WTC11 (cell line): ENCODE measurements at regions not wholly inside any gene's neighbourhood (a gene's known extent, or its start where the extent isn't known, plus 50 kb on each side); places are given as distances from the start of the nearest gene placed in this dataset.
"Not testable (repeated sequence)": the region's sequence is repeated elsewhere in the genome, so short reads cannot be mapped to it uniquely, and the experiment has no call there.

Experiments
- ATAC-seq: fragments of 200-7000 bp; cut with Tn5 transposase; 2 replicates; pipeline ENCODE4 v1.10.0; 2021; ENCODE audit warnings: mild to moderate bottlenecking, moderate library complexity
- CTCF ChIA-PET: fragments of 300-600 bp; sonication (Branson Sonifier 250); formaldehyde crosslinking; loops from one replicate; lab custom pipeline; 2021; ENCODE audit warnings: antibody characterized with exemption; lab: Charles Lee
- POLR2A ChIA-PET: fragments of 350-600 bp; sonication (Branson Sonifier 250); formaldehyde crosslinking; loops from one replicate; lab custom pipeline; 2021; ENCODE audit warnings: antibody characterized with exemption; lab: Charles Lee
- DNase-seq: peaks from one replicate; pipeline ENCODE4 v3.0.0; 2021; ENCODE audit warnings: low spot score
- H3K27ac Mint-ChIP-seq: 2 replicates; pipeline ENCODE4 v1.8.0; 2021; ENCODE audit warnings: mixed read lengths
- H3K27me3 Mint-ChIP-seq: 2 replicates; pipeline ENCODE4 v1.8.0; 2021; ENCODE audit warnings: low read depth, mild to moderate bottlenecking, moderate library complexity, mixed read lengths
- H3K36me3 Mint-ChIP-seq: 2 replicates; pipeline ENCODE4 v1.8.0; 2021; ENCODE audit warnings: mixed read lengths
- H3K4me1 Mint-ChIP-seq: 2 replicates; pipeline ENCODE4 v1.8.0; 2022; ENCODE audit warnings: mixed read lengths
- H3K4me3 Mint-ChIP-seq: 2 replicates; pipeline ENCODE4 v1.8.0; 2021; ENCODE audit warnings: mild to moderate bottlenecking, moderate library complexity, mixed read lengths
- H3K9me3 Mint-ChIP-seq: 2 replicates; pipeline ENCODE4 v1.8.0; 2021; ENCODE audit warnings: mixed read lengths
- AR ChIP-seq: fragments of 250-450 bp; sonication (Bioruptor Pico); IDR thresholded peaks from 2 replicates; pipeline ENCODE4 v1.9.0; 2021; ENCODE audit warnings: mild to moderate bottlenecking
- ATF3 ChIP-seq: sonication (generic); formaldehyde crosslinking; conservative IDR thresholded peaks from 2 replicates; pipeline ENCODE4 v1.8.1; 2022; ENCODE audit warnings: mild to moderate bottlenecking, missing genetic modification reagents
- ELF4 ChIP-seq: sonication (generic); formaldehyde crosslinking; IDR thresholded peaks from 2 replicates; pipeline ENCODE4 v1.8.1; 2022; ENCODE audit warnings: low read depth, mild to moderate bottlenecking, moderate library complexity, missing genetic modification reagents
- ESRRA ChIP-seq: sonication (generic); formaldehyde crosslinking; IDR thresholded peaks from 2 replicates; pipeline ENCODE4 v1.8.1; 2022; ENCODE audit warnings: mild to moderate bottlenecking, missing genetic modification reagents, borderline replicate concordance
- FOXJ3 ChIP-seq: sonication (generic); formaldehyde crosslinking; IDR thresholded peaks from 2 replicates; pipeline ENCODE4 v1.9.0; 2021; ENCODE audit warnings: missing genetic modification reagents, mild to moderate bottlenecking, borderline replicate concordance
- GRHL2 ChIP-seq: fragments of 250-450 bp; sonication (Bioruptor Pico); IDR thresholded peaks from 2 replicates; pipeline ENCODE4 v1.8.0; 2022; ENCODE audit warnings: mild to moderate bottlenecking, moderate library complexity; ENCODE audit not compliant: insufficient replicate concordance, severe bottlenecking
- IRF2 ChIP-seq: sonication (generic); formaldehyde crosslinking; IDR thresholded peaks from 2 replicates; pipeline ENCODE4 v1.8.0; 2022; ENCODE audit warnings: low read depth, missing genetic modification reagents, borderline replicate concordance
- MYBL2 ChIP-seq: sonication (generic); formaldehyde crosslinking; IDR thresholded peaks from 2 replicates; pipeline ENCODE4 v1.8.1; 2023; ENCODE audit warnings: mild to moderate bottlenecking, moderate library complexity, missing genetic modification reagents
- NFATC4 ChIP-seq: fragments of 250-450 bp; sonication (Bioruptor Pico); IDR thresholded peaks from 2 replicates; pipeline ENCODE4 v1.9.0; 2021; ENCODE audit warnings: mild to moderate bottlenecking
- OVOL2 ChIP-seq: fragments of 250-450 bp; sonication (Bioruptor Pico); IDR thresholded peaks from 2 replicates; pipeline ENCODE4 v1.9.0; 2021; ENCODE audit warnings: mild to moderate bottlenecking, borderline replicate concordance
- PRRX2 ChIP-seq: fragments of 250-450 bp; sonication (Bioruptor Pico); IDR thresholded peaks from 2 replicates; pipeline ENCODE4 v1.8.0; 2021; ENCODE audit warnings: mild to moderate bottlenecking
- SMAD3 ChIP-seq: sonication (generic); formaldehyde crosslinking; IDR thresholded peaks from 2 replicates; pipeline ENCODE4 v1.8.0; 2022; ENCODE audit warnings: missing genetic modification reagents, mild to moderate bottlenecking, borderline replicate concordance
- TCF7 ChIP-seq: sonication (generic); formaldehyde crosslinking; IDR thresholded peaks from 2 replicates; pipeline ENCODE4 v1.8.0; 2022; ENCODE audit warnings: mild to moderate bottlenecking, low read depth, missing genetic modification reagents, moderate library complexity
- TEAD4 ChIP-seq: sonication (generic); formaldehyde crosslinking; IDR thresholded peaks from 2 replicates; pipeline ENCODE4 v1.8.0; 2022; ENCODE audit warnings: mild to moderate bottlenecking, missing genetic modification reagents
- ZNF138 ChIP-seq: sonication (generic); formaldehyde crosslinking; conservative IDR thresholded peaks from 2 replicates; pipeline ENCODE4 v1.8.1; 2022; ENCODE audit warnings: mild to moderate bottlenecking, moderate library complexity, missing genetic modification reagents
- TF ChIP-seq, protein P1 (sequence below): sonication (generic); formaldehyde crosslinking; IDR thresholded peaks from 2 replicates; pipeline ENCODE4 v1.8.1; 2023; ENCODE audit warnings: mild to moderate bottlenecking, missing genetic modification reagents
- TF ChIP-seq, protein P2 (sequence below): fragments of 200-600 bp; IDR thresholded peaks from 2 replicates; pipeline ENCODE4 v1.8.0; 2022; ENCODE audit warnings: antibody characterized with exemption
- TF ChIP-seq, protein P3 (sequence below): sonication (generic); formaldehyde crosslinking; IDR thresholded peaks from 2 replicates; pipeline ENCODE4 v1.8.1; 2022; ENCODE audit warnings: missing genetic modification reagents, borderline replicate concordance
- TF ChIP-seq, protein P4 (sequence below): fragments of 250-450 bp; sonication (Bioruptor Pico); IDR thresholded peaks from 2 replicates; pipeline ENCODE4 v1.8.0; 2021; ENCODE audit warnings: mild to moderate bottlenecking

DNA sequence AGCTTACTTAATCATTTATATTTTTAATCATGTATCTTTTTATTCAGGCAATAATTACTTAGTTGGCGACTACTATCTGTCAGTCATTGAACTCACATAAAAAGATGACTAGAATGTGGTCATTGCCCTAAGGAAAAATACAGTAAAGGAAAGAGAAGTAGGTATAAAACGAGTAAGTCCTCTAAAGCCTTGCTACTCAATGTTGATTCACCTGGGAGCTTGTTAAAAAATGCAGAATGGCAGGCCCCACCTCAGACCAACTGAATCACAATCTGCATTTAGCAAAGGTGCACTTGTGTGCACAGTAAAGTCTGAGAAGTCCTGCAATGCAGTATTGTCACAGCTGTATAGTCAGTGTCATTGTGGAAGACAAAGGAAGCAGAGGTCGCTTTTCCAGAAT, 592.4 kb downstream of the CSNK1G3 start (continued):
- no peak for TF ChIP-seq AR

GRCh38 chr5:124103671-124104070, 591.7 kb downstream of the CSNK1G3 start:
- no peaks in the 10 kb centered on the region for H3K9me3 Mint-ChIP-seq
- no peak for ATAC-seq
- no peaks in the 10 kb centered on the region for H3K4me1 Mint-ChIP-seq
- no peaks in the 10 kb centered on the region; the same call in 1 of the 2 replicates for H3K27me3 Mint-ChIP-seq
- H3K36me3 Mint-ChIP-seq, result no peaks in the 10 kb centered on the region
- POLR2A ChIA-PET, result interaction anchor here (0.6 kb wide), 1 partner anchor 108 kb away, joined by 3 read pairs; no protein-coding TSS in a partner anchor
- H3K4me3 Mint-ChIP-seq, result no peak overlapping the region
- TF ChIP-seq, protein P1, sequence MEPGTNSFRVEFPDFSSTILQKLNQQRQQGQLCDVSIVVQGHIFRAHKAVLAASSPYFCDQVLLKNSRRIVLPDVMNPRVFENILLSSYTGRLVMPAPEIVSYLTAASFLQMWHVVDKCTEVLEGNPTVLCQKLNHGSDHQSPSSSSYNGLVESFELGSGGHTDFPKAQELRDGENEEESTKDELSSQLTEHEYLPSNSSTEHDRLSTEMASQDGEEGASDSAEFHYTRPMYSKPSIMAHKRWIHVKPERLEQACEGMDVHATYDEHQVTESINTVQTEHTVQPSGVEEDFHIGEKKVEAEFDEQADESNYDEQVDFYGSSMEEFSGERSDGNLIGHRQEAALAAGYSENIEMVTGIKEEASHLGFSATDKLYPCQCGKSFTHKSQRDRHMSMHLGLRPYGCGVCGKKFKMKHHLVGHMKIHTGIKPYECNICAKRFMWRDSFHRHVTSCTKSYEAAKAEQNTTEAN (CRISPR knock-in tag), result no peak
- TF ChIP-seq IRF2 (CRISPR knock-in tag) (no peak), GRHL2 (CRISPR knock-in tag) (no peak), PRRX2 (no peak), ESRRA (no peak), SMAD3 (no peak), NFATC4 (CRISPR knock-in tag) (no peak), ELF4 (CRISPR knock-in tag) (no peak)
- CTCF ChIA-PET, result no interaction called here
- no peak for DNase-seq
- H3K27ac Mint-ChIP-seq, result no peak overlapping the region

- H3K9me3 Mint-ChIP-seq, CTCF ChIA-PET, DNase-seq, H3K27me3 Mint-ChIP-seq, POLR2A ChIA-PET, ATAC-seq, H3K36me3 Mint-ChIP-seq, H3K4me1 Mint-ChIP-seq, H3K4me3 Mint-ChIP-seq, H3K27ac Mint-ChIP-seq: not testable (repeated sequence)
These were observed 591.1 kb downstream of the CSNK1G3 start for GRCh38 chr5:124103056-124103455.

DNA sequence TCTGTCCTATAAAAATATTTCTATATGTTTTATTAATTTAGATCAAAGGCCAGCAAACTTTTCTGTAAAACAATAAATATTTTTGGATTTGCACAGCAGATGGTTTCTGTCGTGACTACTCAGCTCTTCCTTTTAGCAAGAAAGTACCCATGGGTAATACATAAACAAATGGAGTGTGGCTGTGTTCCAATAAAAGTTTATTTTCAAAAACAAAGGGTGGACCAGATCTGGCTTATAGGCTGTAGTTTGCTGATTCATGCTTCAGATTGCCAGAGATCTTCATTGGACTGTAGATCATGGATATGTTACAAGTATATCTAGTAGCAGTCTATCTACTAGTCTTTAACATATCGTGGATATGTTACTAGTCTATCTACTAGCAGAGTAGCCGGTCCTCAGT, 590.5 kb downstream of the CSNK1G3 start:
- no peaks in the 10 kb centered on the region for H3K36me3 Mint-ChIP-seq
- H3K27ac Mint-ChIP-seq, result no peak overlapping the region
- H3K4me3 Mint-ChIP-seq, result no peak overlapping the region
- no peaks in the 10 kb centered on the region; the same call in 1 of the 2 replicates for H3K27me3 Mint-ChIP-seq
- no peaks in the 10 kb centered on the region for H3K9me3 Mint-ChIP-seq
- ChIA-PET POLR2A (no interaction called here), CTCF (no interaction called here)
- no peak for DNase-seq
- no peak for ATAC-seq
- H3K4me1 Mint-ChIP-seq, result no peaks in the 10 kb centered on the region
- TF ChIP-seq ZNF138 (CRISPR knock-in tag) (no peak), ATF3 (CRISPR knock-in tag) (no peak), OVOL2 (CRISPR knock-in tag) (no peak), FOXJ3 (no peak), TCF7 (CRISPR knock-in tag) (no peak), ESRRA (no peak), AR (no peak), TEAD4 (CRISPR knock-in tag) (no peak), MYBL2 (CRISPR knock-in tag) (no peak)
- TF ChIP-seq, protein P2, sequence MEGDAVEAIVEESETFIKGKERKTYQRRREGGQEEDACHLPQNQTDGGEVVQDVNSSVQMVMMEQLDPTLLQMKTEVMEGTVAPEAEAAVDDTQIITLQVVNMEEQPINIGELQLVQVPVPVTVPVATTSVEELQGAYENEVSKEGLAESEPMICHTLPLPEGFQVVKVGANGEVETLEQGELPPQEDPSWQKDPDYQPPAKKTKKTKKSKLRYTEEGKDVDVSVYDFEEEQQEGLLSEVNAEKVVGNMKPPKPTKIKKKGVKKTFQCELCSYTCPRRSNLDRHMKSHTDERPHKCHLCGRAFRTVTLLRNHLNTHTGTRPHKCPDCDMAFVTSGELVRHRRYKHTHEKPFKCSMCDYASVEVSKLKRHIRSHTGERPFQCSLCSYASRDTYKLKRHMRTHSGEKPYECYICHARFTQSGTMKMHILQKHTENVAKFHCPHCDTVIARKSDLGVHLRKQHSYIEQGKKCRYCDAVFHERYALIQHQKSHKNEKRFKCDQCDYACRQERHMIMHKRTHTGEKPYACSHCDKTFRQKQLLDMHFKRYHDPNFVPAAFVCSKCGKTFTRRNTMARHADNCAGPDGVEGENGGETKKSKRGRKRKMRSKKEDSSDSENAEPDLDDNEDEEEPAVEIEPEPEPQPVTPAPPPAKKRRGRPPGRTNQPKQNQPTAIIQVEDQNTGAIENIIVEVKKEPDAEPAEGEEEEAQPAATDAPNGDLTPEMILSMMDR, result no peak
- TF ChIP-seq, protein P3, sequence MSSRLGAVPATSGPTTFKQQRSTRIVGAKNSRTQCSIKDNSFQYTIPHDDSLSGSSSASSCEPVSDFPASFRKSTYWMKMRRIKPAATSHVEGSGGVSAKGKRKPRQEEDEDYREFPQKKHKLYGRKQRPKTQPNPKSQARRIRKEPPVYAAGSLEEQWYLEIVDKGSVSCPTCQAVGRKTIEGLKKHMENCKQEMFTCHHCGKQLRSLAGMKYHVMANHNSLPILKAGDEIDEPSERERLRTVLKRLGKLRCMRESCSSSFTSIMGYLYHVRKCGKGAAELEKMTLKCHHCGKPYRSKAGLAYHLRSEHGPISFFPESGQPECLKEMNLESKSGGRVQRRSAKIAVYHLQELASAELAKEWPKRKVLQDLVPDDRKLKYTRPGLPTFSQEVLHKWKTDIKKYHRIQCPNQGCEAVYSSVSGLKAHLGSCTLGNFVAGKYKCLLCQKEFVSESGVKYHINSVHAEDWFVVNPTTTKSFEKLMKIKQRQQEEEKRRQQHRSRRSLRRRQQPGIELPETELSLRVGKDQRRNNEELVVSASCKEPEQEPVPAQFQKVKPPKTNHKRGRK (CRISPR knock-in tag), result no peak
- TF ChIP-seq, protein P4, sequence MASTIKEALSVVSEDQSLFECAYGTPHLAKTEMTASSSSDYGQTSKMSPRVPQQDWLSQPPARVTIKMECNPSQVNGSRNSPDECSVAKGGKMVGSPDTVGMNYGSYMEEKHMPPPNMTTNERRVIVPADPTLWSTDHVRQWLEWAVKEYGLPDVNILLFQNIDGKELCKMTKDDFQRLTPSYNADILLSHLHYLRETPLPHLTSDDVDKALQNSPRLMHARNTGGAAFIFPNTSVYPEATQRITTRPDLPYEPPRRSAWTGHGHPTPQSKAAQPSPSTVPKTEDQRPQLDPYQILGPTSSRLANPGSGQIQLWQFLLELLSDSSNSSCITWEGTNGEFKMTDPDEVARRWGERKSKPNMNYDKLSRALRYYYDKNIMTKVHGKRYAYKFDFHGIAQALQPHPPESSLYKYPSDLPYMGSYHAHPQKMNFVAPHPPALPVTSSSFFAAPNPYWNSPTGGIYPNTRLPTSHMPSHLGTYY (CRISPR knock-in tag), result no peak
